ENCODE measurements at regions not wholly inside any gene's neighbourhood (a gene's known extent, or its start where the extent isn't known, plus 50 kb on each side); places are given as distances from the start of the nearest gene placed in this dataset.

DNA sequence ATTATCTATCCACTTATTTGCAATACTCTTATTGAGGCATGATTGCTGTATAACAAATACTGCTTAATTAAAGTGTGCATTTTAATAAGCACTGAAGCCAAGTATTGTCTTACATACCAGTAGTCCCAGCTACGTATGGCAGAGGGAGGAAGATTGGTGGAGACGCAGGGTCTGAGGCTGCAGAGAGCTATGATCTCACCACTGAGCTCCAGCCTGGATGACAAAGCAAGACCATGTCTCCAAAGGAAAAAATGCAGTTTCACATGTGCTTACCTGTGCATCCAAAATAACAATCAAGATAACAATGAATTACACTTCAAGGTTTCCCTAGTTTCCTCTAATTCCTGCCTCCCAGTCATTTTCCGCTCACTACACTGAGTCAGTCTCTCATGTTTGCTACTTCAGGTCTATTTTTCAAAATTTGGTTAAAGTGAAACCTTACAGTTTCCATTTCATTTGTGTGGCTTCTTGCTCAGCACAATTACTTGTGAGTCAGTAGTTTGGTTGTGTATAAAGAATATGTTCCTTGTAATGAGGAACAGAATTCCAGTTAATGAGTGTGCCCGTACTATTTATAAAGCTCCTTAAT, 1250.1 kb downstream of the TMEM121 start:
- no peak for TF ChIP-seq POLR2A (IDR thresholded peaks at IDR 0.05)
- TF ChIP-seq, protein P1, sequence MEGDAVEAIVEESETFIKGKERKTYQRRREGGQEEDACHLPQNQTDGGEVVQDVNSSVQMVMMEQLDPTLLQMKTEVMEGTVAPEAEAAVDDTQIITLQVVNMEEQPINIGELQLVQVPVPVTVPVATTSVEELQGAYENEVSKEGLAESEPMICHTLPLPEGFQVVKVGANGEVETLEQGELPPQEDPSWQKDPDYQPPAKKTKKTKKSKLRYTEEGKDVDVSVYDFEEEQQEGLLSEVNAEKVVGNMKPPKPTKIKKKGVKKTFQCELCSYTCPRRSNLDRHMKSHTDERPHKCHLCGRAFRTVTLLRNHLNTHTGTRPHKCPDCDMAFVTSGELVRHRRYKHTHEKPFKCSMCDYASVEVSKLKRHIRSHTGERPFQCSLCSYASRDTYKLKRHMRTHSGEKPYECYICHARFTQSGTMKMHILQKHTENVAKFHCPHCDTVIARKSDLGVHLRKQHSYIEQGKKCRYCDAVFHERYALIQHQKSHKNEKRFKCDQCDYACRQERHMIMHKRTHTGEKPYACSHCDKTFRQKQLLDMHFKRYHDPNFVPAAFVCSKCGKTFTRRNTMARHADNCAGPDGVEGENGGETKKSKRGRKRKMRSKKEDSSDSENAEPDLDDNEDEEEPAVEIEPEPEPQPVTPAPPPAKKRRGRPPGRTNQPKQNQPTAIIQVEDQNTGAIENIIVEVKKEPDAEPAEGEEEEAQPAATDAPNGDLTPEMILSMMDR (IDR thresholded peaks at IDR 0.05) = no peak

Measured in heart left ventricle (tissue), 13 donors.